ENCODE measurements at regions not wholly inside any gene's neighbourhood (a gene's known extent, or its start where the extent isn't known, plus 50 kb on each side); places are given as distances from the start of the nearest gene placed in this dataset.

- Histone ChIP-seq H3K4me1 (ENCODE audit: insufficient read depth, low read length, poor library complexity, severe bottlenecking) (no peaks in the 10 kb centered on the region), H3K27me3 (replicated peaks; ENCODE audit: insufficient read depth, low read depth, low read length, poor library complexity) (no peaks in the 10 kb centered on the region), H3K9me3 (ENCODE audit: low read depth, low read length, poor library complexity, severe bottlenecking) (peaks cover 4% of the 10 kb centered on the region), H3K36me3 (ENCODE audit: insufficient read depth, low read length, poor library complexity, severe bottlenecking) (no peaks in the 10 kb centered on the region), H3K27ac (ENCODE audit: low read depth, low read length, poor library complexity, severe bottlenecking) (no peak overlapping the region), H3K4me3 (ENCODE audit: low read depth, low read length, poor library complexity, severe bottlenecking) (no peak overlapping the region)
- no TSS peak for BruUV-seq (replicated peaks)
- ChIA-PET CTCF (no interaction called here), POLR2A (ENCODE audit: low non-redundant PET) (no interaction called here)
- intact Hi-C loops (cut with micrococcal nuclease; ENCODE audit: unreplicated experiment): no loop called here
- DNase-seq (ENCODE audit: low spot score): no peak
- TF ChIP-seq EZH2 (IDR thresholded peaks at IDR 0.05; ENCODE audit: borderline replicate concordance, low read depth, low read length, poor library complexity, severe bottlenecking) (no peak), CTCF (conservative IDR thresholded peaks at IDR 0.05; ENCODE audit: low read depth, low read length) (no peak)
Measured at GRCh38 chr19:29397748-29398147, 128.0 kb upstream of the VSTM2B start.

DNA sequence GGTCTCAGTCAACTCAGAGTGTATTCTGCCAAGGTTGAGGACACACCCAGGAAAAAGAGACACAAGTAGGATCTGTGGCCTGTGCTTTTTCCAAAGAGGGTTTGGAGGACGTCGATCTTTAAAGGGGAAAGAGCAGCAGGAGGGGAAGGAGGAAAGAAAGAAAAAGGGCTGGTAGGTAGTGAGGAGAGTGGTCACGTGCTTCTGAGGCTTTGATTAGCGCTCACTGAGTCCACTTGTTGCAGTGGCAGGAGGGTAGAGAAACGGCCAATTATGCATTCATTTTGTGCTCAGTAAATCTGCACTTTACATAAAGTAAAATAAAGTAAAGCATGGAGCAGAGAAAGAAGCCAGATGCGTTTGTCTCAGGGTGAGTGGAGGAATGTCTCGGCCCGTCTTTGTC is 126.0 kb upstream of the VSTM2B start:
- CTCF ChIA-PET: no interaction called here
- no peaks in the 10 kb centered on the region for H3K9me3 ChIP-seq (ENCODE audit: low read depth, low read length, poor library complexity, severe bottlenecking)
- BruUV-seq (replicated peaks): no TSS peak
- no peak overlapping the region for H3K27ac ChIP-seq (ENCODE audit: low read depth, low read length, poor library complexity, severe bottlenecking)
- no peak for TF ChIP-seq CTCF (conservative IDR thresholded peaks at IDR 0.05; ENCODE audit: low read depth, low read length)
- H3K4me3 ChIP-seq (ENCODE audit: low read depth, low read length, poor library complexity, severe bottlenecking): no peak overlapping the region
- no peaks in the 10 kb centered on the region for H3K4me1 ChIP-seq (ENCODE audit: insufficient read depth, low read length, poor library complexity, severe bottlenecking)
- POLR2A ChIA-PET (ENCODE audit: low non-redundant PET): no interaction called here
- H3K36me3 ChIP-seq (ENCODE audit: insufficient read depth, low read length, poor library complexity, severe bottlenecking): no peaks in the 10 kb centered on the region
- no peak for DNase-seq (ENCODE audit: low spot score)
- intact Hi-C loops (cut with micrococcal nuclease; ENCODE audit: unreplicated experiment): no loop called here
- H3K27me3 ChIP-seq (replicated peaks; ENCODE audit: insufficient read depth, low read depth, low read length, poor library complexity): no peaks in the 10 kb centered on the region

DNA sequence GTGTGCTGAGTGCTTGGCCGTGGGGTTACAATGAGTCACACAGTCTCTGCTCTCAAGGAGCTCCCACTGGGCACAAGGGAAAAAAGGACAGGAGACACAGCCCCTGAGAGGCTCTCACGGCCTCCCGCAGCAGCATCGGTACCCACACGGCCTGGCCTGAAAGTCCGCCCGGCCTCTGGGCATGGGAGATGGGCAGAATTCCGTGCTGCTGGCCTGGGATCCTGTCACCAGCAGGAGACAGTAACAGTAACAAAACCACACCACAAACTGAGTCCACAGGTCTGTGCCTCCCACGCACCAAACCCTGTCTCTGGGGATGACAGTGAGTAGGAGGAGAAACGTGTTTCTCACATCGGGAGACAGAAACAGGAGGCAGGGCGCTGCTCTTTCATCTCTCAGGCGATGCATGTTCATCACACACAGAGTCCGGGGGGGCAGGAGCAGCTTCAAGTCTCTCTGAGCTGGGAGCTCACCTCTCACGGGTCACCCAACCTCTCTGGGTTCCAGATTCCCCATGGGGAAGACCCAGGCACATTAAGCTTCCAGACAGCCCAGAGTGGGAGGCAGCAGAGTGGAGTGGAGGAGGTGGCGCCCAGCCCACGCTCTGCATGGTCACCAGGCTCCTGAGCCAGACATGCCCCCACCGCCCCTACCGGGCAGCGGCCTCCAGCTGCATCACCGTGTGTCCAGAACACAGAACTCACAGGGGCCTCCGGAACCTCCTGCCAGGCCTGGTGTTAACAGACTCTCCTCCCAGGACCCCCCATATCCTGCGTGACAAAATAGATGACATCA is 124.7 kb upstream of the VSTM2B start:
- Histone ChIP-seq H3K4me3 (ENCODE audit: low read depth, low read length, poor library complexity, severe bottlenecking) (no peak overlapping the region), H3K36me3 (ENCODE audit: insufficient read depth, low read length, poor library complexity, severe bottlenecking) (no peaks in the 10 kb centered on the region), H3K9me3 (ENCODE audit: low read depth, low read length, poor library complexity, severe bottlenecking) (no peaks in the 10 kb centered on the region), H3K27ac (ENCODE audit: low read depth, low read length, poor library complexity, severe bottlenecking) (no peak overlapping the region), H3K4me1 (ENCODE audit: insufficient read depth, low read length, poor library complexity, severe bottlenecking) (no peaks in the 10 kb centered on the region), H3K27me3 (replicated peaks; ENCODE audit: insufficient read depth, low read depth, low read length, poor library complexity) (no peaks in the 10 kb centered on the region)
- no peak for TF ChIP-seq EZH2 (IDR thresholded peaks at IDR 0.05; ENCODE audit: borderline replicate concordance, low read depth, low read length, poor library complexity, severe bottlenecking)
- TF ChIP-seq CTCF (conservative IDR thresholded peaks at IDR 0.05; ENCODE audit: low read depth, low read length): no peak
- ChIA-PET POLR2A (ENCODE audit: low non-redundant PET) (no interaction called here), CTCF (no interaction called here)
- no peak for DNase-seq (ENCODE audit: low spot score)
- intact Hi-C loops (cut with micrococcal nuclease; ENCODE audit: unreplicated experiment): no loop called here
- no TSS peak for BruUV-seq (replicated peaks)

Data from A673 (cell line).